Epithelial cell of esophagus (primary cell): ENCODE measurements at regions not wholly inside any gene's neighbourhood (a gene's known extent, or its start where the extent isn't known, plus 50 kb on each side); places are given as distances from the start of the nearest gene placed in this dataset.
"Not testable (repeated sequence)": the region's sequence is repeated elsewhere in the genome, so short reads cannot be mapped to it uniquely, and the experiment has no call there.

Experiments used
- DNase-seq: peaks from one replicate; pipeline ENCODE4 v3.0.0; 2010; ENCODE audit warnings: low read depth
- H3K4me3 ChIP-seq: 2 replicates; pipeline ENCODE4 v1.5.1; 2011; ENCODE audit warnings: mild to moderate bottlenecking, low read length, control low read depth
- CTCF ChIP-seq: IDR thresholded peaks from 2 replicates; pipeline ENCODE4 v1.5.1; 2011; ENCODE audit warnings: low read depth, mild to moderate bottlenecking, low read length, control low read depth, inconsistent platforms; ENCODE audit not compliant: insufficient read depth; ENCODE audit errors: missing control alignments

- no peak overlapping the region for H3K4me3 ChIP-seq
- TF ChIP-seq CTCF = no peak
- no peak for DNase-seq
Observed at GRCh38 chr10:21441625-21442024, 83.9 kb downstream of the SKIDA1 start.

- H3K4me3 ChIP-seq, DNase-seq: not testable (repeated sequence)
Observed at GRCh38 chr10:21438914-21439313, 86.6 kb downstream of the SKIDA1 start.

- TF ChIP-seq CTCF = no peak
- H3K4me3 ChIP-seq = no peak overlapping the region
- no peak for DNase-seq
Observed at GRCh38 chr10:21437770-21438382, 87.6 kb downstream of the SKIDA1 start.

DNA sequence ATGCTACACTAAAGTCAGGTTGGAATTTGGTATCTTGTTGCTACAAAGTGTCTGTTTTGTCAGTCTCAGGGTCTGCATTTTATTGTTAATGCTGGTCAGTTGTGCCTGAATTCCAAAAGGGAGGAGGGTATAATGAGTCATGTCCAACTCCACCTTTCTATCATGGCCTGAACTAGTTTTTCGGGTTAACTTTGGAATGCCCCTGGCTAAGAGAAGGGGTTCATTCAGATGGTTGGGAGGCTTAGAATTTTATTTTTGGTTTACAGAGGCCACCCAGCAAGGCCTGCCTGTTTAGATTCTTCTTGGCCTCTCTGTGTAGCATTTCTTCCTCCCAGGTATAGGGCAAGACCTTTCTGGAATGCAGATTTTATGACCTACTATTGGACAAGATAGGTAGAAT, 93.2 kb downstream of the SKIDA1 start:
- no peak for TF ChIP-seq CTCF
- H3K4me3 ChIP-seq = no peak overlapping the region
- DNase-seq = peak; percentile 58

GRCh38 chr10:21431799-21432198, 93.7 kb downstream of the SKIDA1 start:
- no peak for DNase-seq
- no peak for TF ChIP-seq CTCF
- H3K4me3 ChIP-seq = no peak overlapping the region

- no peak overlapping the region for H3K4me3 ChIP-seq
- no peak for TF ChIP-seq CTCF
- peak; percentile 67 for DNase-seq
Observed at GRCh38 chr10:21427804-21428481, 97.5 kb downstream of the SKIDA1 start.

DNA sequence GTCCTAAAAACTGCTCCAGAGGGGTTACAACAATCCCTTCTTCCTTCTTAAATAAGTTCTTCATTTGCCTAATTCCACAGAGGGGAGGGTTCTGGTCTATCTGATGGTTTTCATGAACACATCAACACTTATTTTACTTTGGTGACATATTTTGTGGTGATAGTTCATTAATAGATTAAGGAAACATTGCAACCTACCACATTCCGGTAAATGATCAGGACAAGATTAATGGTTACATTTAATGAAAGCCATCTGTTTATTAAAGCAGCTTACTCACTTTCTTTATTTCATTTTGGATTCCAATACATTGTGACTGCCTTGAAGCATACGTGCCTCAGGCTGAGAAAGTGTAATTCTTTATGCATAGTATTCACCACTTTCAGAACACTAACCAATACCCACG, 101.0 kb downstream of the SKIDA1 start:
- no peak for DNase-seq
- H3K4me3 ChIP-seq = no peak overlapping the region
- TF ChIP-seq CTCF = no peak
